ENCODE measurements at regions not wholly inside any gene's neighbourhood (a gene's known extent, or its start where the extent isn't known, plus 50 kb on each side); places are given as distances from the start of the nearest gene placed in this dataset.
A peak's percentile ranks its signal among the peaks of the same experiment; 100 is the strongest.

GRCh38 chr2:9077691-9078090, 74.2 kb upstream of the MBOAT2 start:
- no peak for DNase-seq

- no peak for DNase-seq
Measured at GRCh38 chr2:9076755-9077154, 73.3 kb upstream of the MBOAT2 start.

- DNase-seq = no peak
Measured at GRCh38 chr2:9076210-9076609, 72.7 kb upstream of the MBOAT2 start.

- DNase-seq = no peak
Measured at GRCh38 chr2:9074930-9075329, 71.4 kb upstream of the MBOAT2 start.

GRCh38 chr2:9071584-9072124, 68.2 kb upstream of the MBOAT2 start:
- DNase-seq = no peak

- DNase-seq = peak; percentile 45
Measured at GRCh38 chr2:9071032-9071431, 67.5 kb upstream of the MBOAT2 start.

- no peak for DNase-seq
Measured at GRCh38 chr2:9069543-9069942, 66.1 kb upstream of the MBOAT2 start.

- no peak for DNase-seq
Measured at GRCh38 chr2:9065901-9066300, 62.4 kb upstream of the MBOAT2 start.

- no peak for DNase-seq
Measured at GRCh38 chr2:9063023-9063606, 59.6 kb upstream of the MBOAT2 start.

- DNase-seq = no peak
Measured at GRCh38 chr2:9060819-9061218, 57.3 kb upstream of the MBOAT2 start.

- DNase-seq = no peak
Measured at GRCh38 chr2:9057939-9058761, 54.7 kb upstream of the MBOAT2 start.

- no peak for DNase-seq
Measured at GRCh38 chr2:9055471-9055870, 52.0 kb upstream of the MBOAT2 start.

GRCh38 chr2:9053534-9053931, 50.0 kb upstream of the MBOAT2 start:
- DNase-seq = no peak

Data from 8988T (cell line).